ENCODE measurements at regions not wholly inside any gene's neighbourhood (a gene's known extent, or its start where the extent isn't known, plus 50 kb on each side); places are given as distances from the start of the nearest gene placed in this dataset.
"Not testable (repeated sequence)": the region's sequence is repeated elsewhere in the genome, so short reads cannot be mapped to it uniquely, and the experiment has no call there.

DNA sequence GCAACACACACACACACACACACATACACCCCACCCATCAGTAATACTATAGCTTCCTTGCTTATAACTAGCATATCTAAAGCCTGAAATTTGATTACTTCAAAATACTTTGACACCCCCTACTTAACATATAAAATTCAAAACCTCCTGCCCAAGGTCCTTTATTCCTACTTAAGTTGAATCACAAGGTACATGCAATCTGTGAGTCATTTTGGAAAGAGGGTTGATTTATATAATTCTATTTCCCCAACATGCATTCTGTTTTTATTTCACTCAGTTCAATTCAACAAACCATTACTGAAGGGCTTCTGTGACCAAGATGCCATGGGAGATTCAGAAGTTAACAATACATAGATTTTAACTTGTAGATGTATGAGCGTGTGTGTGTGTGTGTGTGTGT, 420.7 kb downstream of the METTL4 start:
- H3K4me1 ChIP-seq = no peaks in the 10 kb centered on the region
- H3K27me3 ChIP-seq = no peaks in the 10 kb centered on the region
- no peaks in the 10 kb centered on the region for H3K9me3 ChIP-seq
- TF ChIP-seq, protein P1, sequence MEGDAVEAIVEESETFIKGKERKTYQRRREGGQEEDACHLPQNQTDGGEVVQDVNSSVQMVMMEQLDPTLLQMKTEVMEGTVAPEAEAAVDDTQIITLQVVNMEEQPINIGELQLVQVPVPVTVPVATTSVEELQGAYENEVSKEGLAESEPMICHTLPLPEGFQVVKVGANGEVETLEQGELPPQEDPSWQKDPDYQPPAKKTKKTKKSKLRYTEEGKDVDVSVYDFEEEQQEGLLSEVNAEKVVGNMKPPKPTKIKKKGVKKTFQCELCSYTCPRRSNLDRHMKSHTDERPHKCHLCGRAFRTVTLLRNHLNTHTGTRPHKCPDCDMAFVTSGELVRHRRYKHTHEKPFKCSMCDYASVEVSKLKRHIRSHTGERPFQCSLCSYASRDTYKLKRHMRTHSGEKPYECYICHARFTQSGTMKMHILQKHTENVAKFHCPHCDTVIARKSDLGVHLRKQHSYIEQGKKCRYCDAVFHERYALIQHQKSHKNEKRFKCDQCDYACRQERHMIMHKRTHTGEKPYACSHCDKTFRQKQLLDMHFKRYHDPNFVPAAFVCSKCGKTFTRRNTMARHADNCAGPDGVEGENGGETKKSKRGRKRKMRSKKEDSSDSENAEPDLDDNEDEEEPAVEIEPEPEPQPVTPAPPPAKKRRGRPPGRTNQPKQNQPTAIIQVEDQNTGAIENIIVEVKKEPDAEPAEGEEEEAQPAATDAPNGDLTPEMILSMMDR (IDR thresholded peaks at IDR 0.05) = no peak
- no peak overlapping the region for H3K27ac ChIP-seq
- no peaks in the 10 kb centered on the region for H3K36me3 ChIP-seq
- DNase-seq (ENCODE audit: low spot score) = no peak
- no peak overlapping the region for H3K4me3 ChIP-seq

DNA sequence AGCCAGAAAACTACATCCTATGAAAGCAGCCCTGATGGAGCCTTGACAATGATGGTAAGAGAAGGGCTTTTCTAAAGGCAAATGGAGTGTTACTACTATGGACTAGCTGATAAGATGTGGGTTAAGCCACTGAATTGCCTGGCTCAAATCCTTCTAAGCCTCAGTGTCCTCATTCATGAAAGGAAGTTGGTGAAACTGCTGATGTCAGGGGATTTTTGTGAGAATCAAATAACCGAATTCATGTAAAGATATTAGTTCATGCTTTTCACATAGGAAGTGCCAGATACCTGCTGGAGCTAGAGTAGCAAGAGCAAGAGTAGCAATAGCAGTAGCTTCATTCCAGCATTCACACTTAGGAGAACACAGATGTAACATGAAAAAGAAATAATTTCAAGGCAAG, 417.0 kb downstream of the METTL4 start:
- H3K4me3 ChIP-seq = no peak overlapping the region
- no peaks in the 10 kb centered on the region for H3K27me3 ChIP-seq
- no peaks in the 10 kb centered on the region for H3K4me1 ChIP-seq
- TF ChIP-seq, protein P1 (IDR thresholded peaks at IDR 0.05) = no peak
- DNase-seq (ENCODE audit: low spot score) = no peak
- H3K36me3 ChIP-seq = no peaks in the 10 kb centered on the region
- H3K9me3 ChIP-seq = no peaks in the 10 kb centered on the region
- H3K27ac ChIP-seq = no peak overlapping the region

DNA sequence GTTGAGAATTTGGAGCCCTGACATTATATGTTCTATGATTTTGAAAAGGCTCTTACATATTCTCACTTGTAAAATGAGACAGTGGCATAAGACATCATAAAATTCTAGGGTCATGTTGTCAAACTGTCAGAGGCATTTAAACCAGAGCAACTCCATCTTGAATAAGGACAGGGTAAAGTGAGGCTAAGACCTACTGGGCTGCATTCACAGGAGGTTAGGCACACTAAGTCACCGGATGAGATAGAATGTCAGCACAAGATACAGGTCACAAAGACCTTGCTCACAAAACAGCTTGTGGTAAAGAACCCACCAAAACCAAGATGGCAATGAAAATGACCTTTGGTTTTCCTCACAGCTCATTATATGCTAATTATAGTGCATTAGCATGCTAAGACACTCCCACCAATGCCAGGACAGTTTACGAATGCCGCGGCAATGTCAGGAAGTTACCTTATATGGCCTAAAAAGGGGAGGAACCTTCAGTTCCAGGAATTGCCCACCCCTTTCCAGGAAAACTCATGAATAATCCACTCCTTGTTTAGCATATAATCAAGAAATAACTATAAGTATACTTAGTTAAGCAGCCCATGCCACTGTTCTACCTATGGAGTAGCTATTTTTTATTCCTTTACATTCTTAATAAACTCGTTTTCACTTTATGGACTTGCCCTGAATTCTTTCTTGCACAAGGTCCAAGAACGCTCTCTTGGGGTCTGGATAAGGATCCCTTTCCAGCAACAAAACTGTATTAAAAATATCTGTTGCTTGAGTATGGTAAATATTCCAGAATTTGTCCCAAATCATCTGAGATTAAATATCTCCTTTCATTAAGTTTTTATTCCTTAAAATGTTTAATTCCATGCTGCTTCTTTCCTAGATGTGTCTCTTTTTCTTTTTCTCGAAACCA, 406.4 kb downstream of the METTL4 start:
- Histone ChIP-seq H3K9me3 (no peaks in the 10 kb centered on the region), H3K27me3 (no peaks in the 10 kb centered on the region), H3K27ac (no peak overlapping the region), H3K36me3 (no peaks in the 10 kb centered on the region), H3K4me1 (no peaks in the 10 kb centered on the region), H3K4me3 (no peak overlapping the region)
- TF ChIP-seq, protein P1 (IDR thresholded peaks at IDR 0.05) = no peak
- DNase-seq (ENCODE audit: low spot score) = no peak

DNA sequence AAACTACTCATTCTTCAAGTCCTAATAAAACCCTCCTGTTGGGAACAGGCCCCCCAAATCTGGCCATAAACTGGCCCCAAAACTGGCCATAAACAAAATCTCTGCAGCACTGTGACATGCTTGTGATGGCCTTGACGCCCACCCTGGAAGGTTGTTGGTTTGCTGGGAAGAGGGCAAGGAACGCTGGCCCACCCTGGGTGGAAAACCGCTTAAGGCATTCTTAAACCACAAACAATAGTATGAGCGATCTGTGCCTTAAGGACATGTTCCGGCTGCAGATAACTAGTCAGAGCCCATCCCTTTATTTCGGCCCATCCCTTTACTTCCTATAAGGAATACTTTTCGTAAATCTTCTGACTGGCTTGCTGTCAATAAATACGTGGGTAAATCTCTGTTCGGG, 404.4 kb downstream of the METTL4 start:
- H3K27ac ChIP-seq; H3K4me3 ChIP-seq; DNase-seq (ENCODE audit: low spot score); H3K27me3 ChIP-seq; H3K36me3 ChIP-seq; H3K9me3 ChIP-seq; H3K4me1 ChIP-seq: not testable (repeated sequence)

DNA sequence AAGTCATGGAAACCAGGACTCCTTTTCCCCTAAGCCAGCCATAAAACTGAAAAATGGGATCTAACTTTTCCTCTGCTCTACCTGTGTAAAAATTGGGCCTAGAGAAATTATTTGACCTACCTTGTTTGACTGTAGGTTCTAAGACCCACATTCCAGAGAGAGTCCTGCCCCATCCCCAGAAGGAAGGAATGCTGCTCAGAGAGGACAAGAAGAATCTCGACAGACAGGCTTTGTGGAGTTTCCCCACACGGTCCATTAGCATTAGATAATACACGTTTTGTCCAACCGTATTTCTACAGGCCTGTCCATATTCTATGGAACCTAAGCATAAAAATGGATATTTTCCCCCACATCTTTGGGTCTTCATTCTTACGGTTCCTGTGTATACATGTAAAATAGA, 403.3 kb downstream of the METTL4 start:
- Histone ChIP-seq H3K9me3 (no peaks in the 10 kb centered on the region), H3K4me1 (peaks cover 0 to 7% of the 10 kb centered on the region in 2 donors), H3K4me3 (no peak overlapping the region), H3K27ac (no peak overlapping the region), H3K27me3 (no peaks in the 10 kb centered on the region), H3K36me3 (no peaks in the 10 kb centered on the region)
- no peak for DNase-seq (ENCODE audit: low spot score)
- TF ChIP-seq, protein P1 (IDR thresholded peaks at IDR 0.05) = no peak

DNA sequence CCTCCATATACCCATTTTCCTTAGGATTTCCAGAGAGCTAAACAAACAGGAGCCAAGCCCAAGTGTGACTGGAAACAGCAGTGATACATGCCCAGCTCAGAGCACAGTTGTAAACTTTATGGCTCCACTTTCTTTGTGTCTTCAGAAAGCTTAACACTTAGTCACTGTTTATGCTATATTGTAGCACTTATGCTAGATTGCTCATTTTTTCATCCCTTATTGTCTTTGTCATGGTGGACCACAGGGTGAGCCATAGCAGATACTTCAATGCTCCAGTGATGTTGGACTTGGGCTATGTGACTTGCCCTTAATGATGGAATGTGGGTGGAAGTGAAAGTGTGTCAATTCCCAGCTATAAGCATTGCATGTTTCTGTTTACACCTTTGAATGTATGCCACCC, 401.6 kb downstream of the METTL4 start:
- Histone ChIP-seq H3K27ac (no peak overlapping the region), H3K4me3 (no peak overlapping the region), H3K27me3 (no peaks in the 10 kb centered on the region), H3K4me1 (peaks cover 0 to 14% of the 10 kb centered on the region in 2 donors), H3K9me3 (no peaks in the 10 kb centered on the region), H3K36me3 (no peaks in the 10 kb centered on the region)
- TF ChIP-seq, protein P1 (IDR thresholded peaks at IDR 0.05) = no peak
- DNase-seq (ENCODE audit: low spot score) = no peak
